ENCODE measurements at regions not wholly inside any gene's neighbourhood (a gene's known extent, or its start where the extent isn't known, plus 50 kb on each side); places are given as distances from the start of the nearest gene placed in this dataset.
A peak's percentile ranks its signal among the peaks of the same experiment; 100 is the strongest.

DNA sequence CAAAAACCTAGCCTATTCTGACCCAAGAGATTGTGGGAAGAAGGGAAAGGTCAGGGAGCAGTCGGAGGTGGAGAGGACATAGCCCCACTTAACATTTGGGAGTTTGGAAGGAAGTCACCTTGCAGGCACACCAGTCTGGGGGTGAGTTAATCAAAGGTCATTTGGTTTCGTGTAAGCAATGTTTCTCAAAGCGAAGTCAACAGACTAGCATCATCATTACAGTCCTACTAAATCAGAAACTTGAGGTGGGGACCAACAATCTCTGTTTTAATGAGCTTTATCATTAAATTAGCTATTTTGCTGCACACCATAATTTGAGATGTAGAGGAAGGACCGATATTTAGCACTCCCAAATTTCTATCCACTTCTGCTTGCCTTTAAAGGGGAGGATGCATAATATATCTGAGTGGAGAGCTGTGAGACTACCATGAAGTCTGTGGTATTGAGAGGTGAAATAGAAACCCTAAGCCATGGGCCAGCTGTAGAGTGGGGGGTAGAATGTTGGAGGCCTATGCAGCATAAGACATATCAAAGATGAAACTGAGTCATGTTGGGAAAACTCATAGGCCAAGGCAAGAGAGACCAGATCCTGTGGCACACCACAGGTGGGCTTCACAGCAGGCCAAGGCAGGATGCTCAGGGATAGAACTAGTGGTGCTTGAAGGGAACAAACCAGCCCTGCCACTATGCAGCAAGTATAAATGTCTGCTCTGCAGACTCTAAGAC is 141.7 kb upstream of the ANKFN1 start:
- Histone ChIP-seq H3K36me3 (ENCODE audit: control insufficient read depth, insufficient read depth, low read length) (no peaks in the 10 kb centered on the region), H3K27ac (ENCODE audit: low read depth, low read length) (no peak overlapping the region), H4K5ac (ENCODE audit: low read length) (no peak overlapping the region), H3K56ac (ENCODE audit: low read length) (no peak overlapping the region), H3K27me3 (ENCODE audit: insufficient read depth, low read length, poor library complexity) (no peaks in the 10 kb centered on the region), H3K18ac (ENCODE audit: low read length) (no peak overlapping the region), H3K79me1 (ENCODE audit: low read length) (no peaks in the 10 kb centered on the region), H2BK5ac (ENCODE audit: low read length) (no peak overlapping the region), H3K9ac (ENCODE audit: low read length) (no peak overlapping the region), H2AK5ac (ENCODE audit: low read length) (no peak overlapping the region), H3K4me2 (ENCODE audit: low read length) (no peak overlapping the region), H2BK120ac (ENCODE audit: low read depth, low read length) (no peak overlapping the region), H3K23ac (ENCODE audit: low read length) (no peak overlapping the region), H2BK15ac (replicated peaks; ENCODE audit: low read depth) (no peak overlapping the region), H3K4me3 (ENCODE audit: low read length) (no peak overlapping the region), H3K4ac (ENCODE audit: low read depth, low read length) (no peak overlapping the region), H3K79me2 (ENCODE audit: control insufficient read depth, insufficient read depth, low read length) (no peaks in the 10 kb centered on the region), H4K8ac (ENCODE audit: low read depth, low read length) (no peak overlapping the region), H3K4me1 (ENCODE audit: control insufficient read depth, low read depth, low read length) (no peaks in the 10 kb centered on the region)
- WGBS (ENCODE audit: extremely low coverage, insufficient coverage, low lambda C conversion rate): no CpG with 5 or more reads among the region's 4 CpGs
- DNase-seq: no peak

- peak; percentile 9 for DNase-seq
- Histone ChIP-seq H3K79me1 (ENCODE audit: low read length) (no peaks in the 10 kb centered on the region), H2BK5ac (ENCODE audit: low read length) (no peak overlapping the region), H4K5ac (ENCODE audit: low read length) (no peak overlapping the region), H3K56ac (ENCODE audit: low read length) (no peak overlapping the region), H2BK120ac (ENCODE audit: low read depth, low read length) (no peak overlapping the region), H3K4ac (ENCODE audit: low read depth, low read length) (no peak overlapping the region), H4K8ac (ENCODE audit: low read depth, low read length) (no peak overlapping the region), H2BK15ac (replicated peaks; ENCODE audit: low read depth) (no peak overlapping the region), H3K27ac (ENCODE audit: low read depth, low read length) (no peak overlapping the region), H3K4me2 (ENCODE audit: low read length) (no peak overlapping the region), H2AK5ac (ENCODE audit: low read length) (no peak overlapping the region), H3K23ac (ENCODE audit: low read length) (no peak overlapping the region), H3K79me2 (ENCODE audit: control insufficient read depth, insufficient read depth, low read length) (no peaks in the 10 kb centered on the region), H3K18ac (ENCODE audit: low read length) (no peak overlapping the region), H3K4me1 (ENCODE audit: control insufficient read depth, low read depth, low read length) (no peaks in the 10 kb centered on the region), H3K27me3 (ENCODE audit: insufficient read depth, low read length, poor library complexity) (no peaks in the 10 kb centered on the region), H3K36me3 (ENCODE audit: control insufficient read depth, insufficient read depth, low read length) (no peaks in the 10 kb centered on the region), H3K9ac (ENCODE audit: low read length) (no peak overlapping the region), H3K4me3 (ENCODE audit: low read length) (no peak overlapping the region)
- WGBS (ENCODE audit: extremely low coverage, insufficient coverage, low lambda C conversion rate): no CpG with 5 or more reads among the region's 3 CpGs
These were observed 135.1 kb upstream of the ANKFN1 start for GRCh38 chr17:56018211-56018610.

DNA sequence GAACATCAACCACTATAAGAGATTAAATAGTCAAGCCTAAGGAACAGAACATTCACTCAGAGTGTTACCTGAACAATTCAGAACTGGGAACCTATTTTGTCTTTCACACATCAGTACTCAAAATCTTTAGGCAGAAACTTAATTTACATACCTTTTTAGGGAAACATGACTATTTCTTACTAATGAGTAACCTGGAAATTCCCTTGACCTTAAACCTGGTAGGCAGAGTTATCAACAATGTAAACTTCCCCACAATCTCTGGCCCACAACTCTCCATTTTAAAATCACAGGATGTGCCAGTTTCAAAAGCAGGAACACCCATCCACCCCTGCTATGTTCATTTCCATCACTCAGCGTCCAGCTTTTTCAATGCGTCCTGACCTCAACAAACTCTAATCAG is 132.9 kb upstream of the ANKFN1 start:
- no peaks in the 10 kb centered on the region for H3K79me1 ChIP-seq (ENCODE audit: low read length)
- no peak for DNase-seq
- H3K27ac ChIP-seq (ENCODE audit: low read depth, low read length): no peak overlapping the region
- H3K23ac ChIP-seq (ENCODE audit: low read length): no peak overlapping the region
- H2AK5ac ChIP-seq (ENCODE audit: low read length): no peak overlapping the region
- no peaks in the 10 kb centered on the region for H3K4me1 ChIP-seq (ENCODE audit: control insufficient read depth, low read depth, low read length)
- H3K27me3 ChIP-seq (ENCODE audit: insufficient read depth, low read length, poor library complexity): no peaks in the 10 kb centered on the region
- no peaks in the 10 kb centered on the region for H3K36me3 ChIP-seq (ENCODE audit: control insufficient read depth, insufficient read depth, low read length)
- no peak overlapping the region for H3K4me2 ChIP-seq (ENCODE audit: low read length)
- no CpG with 5 or more reads among the region's 2 CpGs for WGBS (ENCODE audit: extremely low coverage, insufficient coverage, low lambda C conversion rate)
- H4K8ac ChIP-seq (ENCODE audit: low read depth, low read length): no peak overlapping the region
- no peaks in the 10 kb centered on the region for H3K79me2 ChIP-seq (ENCODE audit: control insufficient read depth, insufficient read depth, low read length)
- no peak overlapping the region for H2BK120ac ChIP-seq (ENCODE audit: low read depth, low read length)
- no peak overlapping the region for H3K56ac ChIP-seq (ENCODE audit: low read length)
- no peak overlapping the region for H3K18ac ChIP-seq (ENCODE audit: low read length)
- no peak overlapping the region for H3K9ac ChIP-seq (ENCODE audit: low read length)
- H2BK15ac ChIP-seq (replicated peaks; ENCODE audit: low read depth): no peak overlapping the region
- H4K5ac ChIP-seq (ENCODE audit: low read length): no peak overlapping the region
- no peak overlapping the region for H3K4ac ChIP-seq (ENCODE audit: low read depth, low read length)
- no peak overlapping the region for H2BK5ac ChIP-seq (ENCODE audit: low read length)
- H3K4me3 ChIP-seq (ENCODE audit: low read length): no peak overlapping the region

- H3K27me3 ChIP-seq (ENCODE audit: insufficient read depth, low read length, poor library complexity): no peaks in the 10 kb centered on the region
- no peak overlapping the region for H3K9ac ChIP-seq (ENCODE audit: low read length)
- no peaks in the 10 kb centered on the region for H3K4me1 ChIP-seq (ENCODE audit: control insufficient read depth, low read depth, low read length)
- H2BK15ac ChIP-seq (replicated peaks; ENCODE audit: low read depth): no peak overlapping the region
- no peaks in the 10 kb centered on the region for H3K79me2 ChIP-seq (ENCODE audit: control insufficient read depth, insufficient read depth, low read length)
- H3K23ac ChIP-seq (ENCODE audit: low read length): no peak overlapping the region
- no peak overlapping the region for H3K56ac ChIP-seq (ENCODE audit: low read length)
- no peak overlapping the region for H3K4me2 ChIP-seq (ENCODE audit: low read length)
- no peak for DNase-seq
- H2AK5ac ChIP-seq (ENCODE audit: low read length): no peak overlapping the region
- WGBS (ENCODE audit: extremely low coverage, insufficient coverage, low lambda C conversion rate): no CpG with 5 or more reads among the region's 6 CpGs
- H2BK5ac ChIP-seq (ENCODE audit: low read length): no peak overlapping the region
- H3K79me1 ChIP-seq (ENCODE audit: low read length): no peaks in the 10 kb centered on the region
- H3K27ac ChIP-seq (ENCODE audit: low read depth, low read length): no peak overlapping the region
- H3K4ac ChIP-seq (ENCODE audit: low read depth, low read length): no peak overlapping the region
- H4K8ac ChIP-seq (ENCODE audit: low read depth, low read length): no peak overlapping the region
- H3K36me3 ChIP-seq (ENCODE audit: control insufficient read depth, insufficient read depth, low read length): no peaks in the 10 kb centered on the region
- no peak overlapping the region for H3K4me3 ChIP-seq (ENCODE audit: low read length)
- H3K18ac ChIP-seq (ENCODE audit: low read length): no peak overlapping the region
- no peak overlapping the region for H2BK120ac ChIP-seq (ENCODE audit: low read depth, low read length)
- H4K5ac ChIP-seq (ENCODE audit: low read length): no peak overlapping the region
These were observed 131.5 kb upstream of the ANKFN1 start for GRCh38 chr17:56021681-56022190.

- H2BK15ac ChIP-seq (replicated peaks; ENCODE audit: low read depth): no peak overlapping the region
- no peak overlapping the region for H3K27ac ChIP-seq (ENCODE audit: low read depth, low read length)
- no peak overlapping the region for H3K9ac ChIP-seq (ENCODE audit: low read length)
- no peaks in the 10 kb centered on the region for H3K36me3 ChIP-seq (ENCODE audit: control insufficient read depth, insufficient read depth, low read length)
- no peak overlapping the region for H4K5ac ChIP-seq (ENCODE audit: low read length)
- H3K23ac ChIP-seq (ENCODE audit: low read length): no peak overlapping the region
- H2BK5ac ChIP-seq (ENCODE audit: low read length): no peak overlapping the region
- H3K4me2 ChIP-seq (ENCODE audit: low read length): no peak overlapping the region
- H3K79me2 ChIP-seq (ENCODE audit: control insufficient read depth, insufficient read depth, low read length): no peaks in the 10 kb centered on the region
- H3K27me3 ChIP-seq (ENCODE audit: insufficient read depth, low read length, poor library complexity): no peaks in the 10 kb centered on the region
- H3K79me1 ChIP-seq (ENCODE audit: low read length): no peaks in the 10 kb centered on the region
- H2AK5ac ChIP-seq (ENCODE audit: low read length): no peak overlapping the region
- no peak overlapping the region for H4K8ac ChIP-seq (ENCODE audit: low read depth, low read length)
- H3K4me3 ChIP-seq (ENCODE audit: low read length): no peak overlapping the region
- H2BK120ac ChIP-seq (ENCODE audit: low read depth, low read length): no peak overlapping the region
- no peak overlapping the region for H3K18ac ChIP-seq (ENCODE audit: low read length)
- H3K4ac ChIP-seq (ENCODE audit: low read depth, low read length): no peak overlapping the region
- H3K56ac ChIP-seq (ENCODE audit: low read length): no peak overlapping the region
- H3K4me1 ChIP-seq (ENCODE audit: control insufficient read depth, low read depth, low read length): no peaks in the 10 kb centered on the region
- no CpG with 5 or more reads among the region's 2 CpGs for WGBS (ENCODE audit: extremely low coverage, insufficient coverage, low lambda C conversion rate)
- no peak for DNase-seq
These were observed 129.4 kb upstream of the ANKFN1 start for GRCh38 chr17:56023851-56024250.

GRCh38 chr17:56026915-56027314 is 126.4 kb upstream of the ANKFN1 start:
- DNase-seq: no peak
- Histone ChIP-seq H3K4me1 (ENCODE audit: control insufficient read depth, low read depth, low read length) (no peaks in the 10 kb centered on the region), H2BK15ac (replicated peaks; ENCODE audit: low read depth) (no peak overlapping the region), H3K4ac (ENCODE audit: low read depth, low read length) (no peak overlapping the region), H2BK5ac (ENCODE audit: low read length) (no peak overlapping the region), H2BK120ac (ENCODE audit: low read depth, low read length) (no peak overlapping the region), H3K27me3 (ENCODE audit: insufficient read depth, low read length, poor library complexity) (no peaks in the 10 kb centered on the region), H3K9ac (ENCODE audit: low read length) (no peak overlapping the region), H3K4me3 (ENCODE audit: low read length) (no peak overlapping the region), H3K23ac (ENCODE audit: low read length) (no peak overlapping the region), H3K36me3 (ENCODE audit: control insufficient read depth, insufficient read depth, low read length) (no peaks in the 10 kb centered on the region), H4K5ac (ENCODE audit: low read length) (no peak overlapping the region), H2AK5ac (ENCODE audit: low read length) (no peak overlapping the region), H4K8ac (ENCODE audit: low read depth, low read length) (no peak overlapping the region), H3K18ac (ENCODE audit: low read length) (no peak overlapping the region), H3K79me2 (ENCODE audit: control insufficient read depth, insufficient read depth, low read length) (no peaks in the 10 kb centered on the region), H3K79me1 (ENCODE audit: low read length) (no peaks in the 10 kb centered on the region), H3K56ac (ENCODE audit: low read length) (no peak overlapping the region), H3K4me2 (ENCODE audit: low read length) (no peak overlapping the region), H3K27ac (ENCODE audit: low read depth, low read length) (no peak overlapping the region)
- WGBS (ENCODE audit: extremely low coverage, insufficient coverage, low lambda C conversion rate): no CpG with 5 or more reads among the region's 2 CpGs

All from mesendoderm (in vitro differentiated cells).